ENCODE measurements at regions not wholly inside any gene's neighbourhood (a gene's known extent, or its start where the extent isn't known, plus 50 kb on each side); places are given as distances from the start of the nearest gene placed in this dataset.

DNA sequence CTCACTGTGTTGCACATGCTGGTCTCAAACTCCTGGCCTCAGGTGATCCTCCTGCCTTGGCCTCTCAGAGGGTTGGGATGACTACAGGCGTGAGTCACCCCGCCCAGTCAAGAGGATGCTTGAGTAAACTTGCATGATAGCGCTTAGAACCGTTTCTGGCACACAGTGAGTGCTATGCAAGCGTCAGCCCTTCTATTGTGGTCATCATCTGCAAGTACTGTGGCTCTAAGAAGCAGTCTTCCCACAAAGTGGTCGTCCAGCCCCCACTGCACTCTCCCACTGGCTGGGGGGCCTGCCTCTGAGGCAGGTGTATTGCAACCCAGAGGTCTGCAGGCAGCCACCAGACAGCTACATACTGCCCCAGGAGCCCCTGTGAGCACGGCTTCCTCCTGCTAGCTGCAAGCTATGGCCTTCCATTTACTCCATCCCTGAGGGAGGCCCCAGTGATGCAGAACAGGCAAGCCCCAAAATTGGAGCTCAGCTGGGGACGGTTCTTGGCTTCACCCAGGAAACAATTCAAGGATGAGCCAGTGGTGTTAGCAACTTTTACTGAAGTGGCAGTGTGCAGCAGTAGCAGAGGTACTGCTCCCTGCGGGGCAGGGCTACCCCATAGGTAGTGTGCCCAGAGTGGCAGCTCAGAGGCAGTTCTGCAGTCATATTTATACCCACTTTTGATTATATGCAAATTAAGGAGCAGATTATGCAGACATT, 95.4 kb downstream of the LSM3 start:
- Histone ChIP-seq H3K4me3 (ENCODE audit: low read length) (no peak overlapping the region), H3K27ac (ENCODE audit: low read depth, low read length) (no peak overlapping the region), H3K9me3 (ENCODE audit: control insufficient read depth in 2 of 3, low read length in 3 of 3) (no peaks in the 10 kb centered on the region), H3K36me3 (ENCODE audit: control insufficient read depth in 2 of 3, insufficient read depth in 3 of 3, low read length in 3 of 3) (no peaks in the 10 kb centered on the region), H3K4me1 (ENCODE audit: control insufficient read depth in 2 of 2, insufficient read depth in 2 of 2, low read length in 2 of 2) (no peaks in the 10 kb centered on the region), H3K27me3 (ENCODE audit: control insufficient read depth in 2 of 2, insufficient read depth in 2 of 2, low read length in 2 of 2) (no peaks in the 10 kb centered on the region)
- Mint-ChIP-seq H3K4me1 (no peaks in the 10 kb centered on the region), H3K27me3 (peaks cover 0 to 10% (median 4%) of the 10 kb centered on the region in 5 donors), H3K9me3 (no peaks in the 10 kb centered on the region), H3K4me3 (no peak overlapping the region), H3K36me3 (no peaks in the 10 kb centered on the region), H3K27ac (no peak overlapping the region)
- CTCF ChIA-PET: no interaction called here
- ATAC-seq: no peak
- intact Hi-C loops (cut with micrococcal nuclease): no loop called here
- DNase-seq: no peak
- POLR2A ChIA-PET: no interaction called here

DNA sequence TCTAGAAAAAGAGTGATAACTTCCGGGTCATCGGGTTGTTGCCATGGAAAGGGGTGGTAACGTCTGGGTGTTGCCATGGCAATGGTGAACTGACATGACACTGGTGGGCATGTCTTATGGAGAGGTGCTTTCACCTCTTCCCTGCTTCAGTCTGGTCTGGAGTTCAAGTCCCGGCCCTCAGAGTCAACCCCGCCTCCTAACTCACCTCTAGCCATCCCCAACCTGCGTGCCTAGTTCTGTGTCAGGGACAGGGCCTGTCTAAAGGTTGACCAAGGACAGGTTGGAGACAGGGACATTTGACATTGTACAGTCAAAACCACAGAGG, 96.0 kb downstream of the LSM3 start:
- POLR2A ChIA-PET: no interaction called here

GRCh38 chr3:14274999-14275961, 96.7 kb downstream of the LSM3 start:
- H3K9me3 Mint-ChIP-seq: no peaks in the 10 kb centered on the region
- intact Hi-C loops (cut with micrococcal nuclease): loop anchor here in 1 of 2 donors (5.0 kb wide), 1 partner anchor 192 kb away; no protein-coding TSS in a partner anchor
- Histone ChIP-seq H3K36me3 (ENCODE audit: control insufficient read depth in 2 of 3, insufficient read depth in 3 of 3, low read length in 3 of 3) (no peaks in the 10 kb centered on the region), H3K9me3 (ENCODE audit: control insufficient read depth in 2 of 3, low read length in 3 of 3) (no peaks in the 10 kb centered on the region), H3K4me1 (ENCODE audit: control insufficient read depth in 2 of 2, insufficient read depth in 2 of 2, low read length in 2 of 2) (no peaks in the 10 kb centered on the region), H3K27ac (ENCODE audit: low read depth, low read length) (no peak overlapping the region), H3K27me3 (ENCODE audit: control insufficient read depth in 2 of 2, insufficient read depth in 2 of 2, low read length in 2 of 2) (no peaks in the 10 kb centered on the region), H3K4me3 (ENCODE audit: low read length) (no peak overlapping the region)
- CTCF ChIA-PET: interaction anchor here (0.6 kb wide), 1 partner anchor 324 kb away, joined by 3 read pairs; no protein-coding TSS in a partner anchor
- no peak for ATAC-seq
- peaks cover 0 to 10% (median under 1%) of the 10 kb centered on the region in 5 donors for H3K27me3 Mint-ChIP-seq
- H3K36me3 Mint-ChIP-seq: no peaks in the 10 kb centered on the region
- no peaks in the 10 kb centered on the region for H3K4me1 Mint-ChIP-seq
- DNase-seq: no peak
- H3K4me3 Mint-ChIP-seq: no peak overlapping the region
- POLR2A ChIA-PET: no interaction called here
- no peak overlapping the region for H3K27ac Mint-ChIP-seq

More for the DNA sequence above, 96.0 kb downstream of the LSM3 start:
- Mint-ChIP-seq H3K9me3 (no peaks in the 10 kb centered on the region), H3K4me3 (no peak overlapping the region), H3K4me1 (no peaks in the 10 kb centered on the region), H3K27ac (no peak overlapping the region), H3K27me3 (peaks cover 0 to 10% (median 4%) of the 10 kb centered on the region in 5 donors), H3K36me3 (no peaks in the 10 kb centered on the region)
- DNase-seq (no peak), ATAC-seq (no peak)
- Histone ChIP-seq H3K27me3 (ENCODE audit: control insufficient read depth in 2 of 2, insufficient read depth in 2 of 2, low read length in 2 of 2) (no peaks in the 10 kb centered on the region), H3K4me3 (ENCODE audit: low read length) (no peak overlapping the region), H3K36me3 (ENCODE audit: control insufficient read depth in 2 of 3, insufficient read depth in 3 of 3, low read length in 3 of 3) (no peaks in the 10 kb centered on the region), H3K4me1 (ENCODE audit: control insufficient read depth in 2 of 2, insufficient read depth in 2 of 2, low read length in 2 of 2) (no peaks in the 10 kb centered on the region), H3K9me3 (ENCODE audit: control insufficient read depth in 2 of 3, low read length in 3 of 3) (no peaks in the 10 kb centered on the region), H3K27ac (ENCODE audit: low read depth, low read length) (no peak overlapping the region)
- CTCF ChIA-PET: no interaction called here
- intact Hi-C loops (cut with micrococcal nuclease): no loop called here

DNA sequence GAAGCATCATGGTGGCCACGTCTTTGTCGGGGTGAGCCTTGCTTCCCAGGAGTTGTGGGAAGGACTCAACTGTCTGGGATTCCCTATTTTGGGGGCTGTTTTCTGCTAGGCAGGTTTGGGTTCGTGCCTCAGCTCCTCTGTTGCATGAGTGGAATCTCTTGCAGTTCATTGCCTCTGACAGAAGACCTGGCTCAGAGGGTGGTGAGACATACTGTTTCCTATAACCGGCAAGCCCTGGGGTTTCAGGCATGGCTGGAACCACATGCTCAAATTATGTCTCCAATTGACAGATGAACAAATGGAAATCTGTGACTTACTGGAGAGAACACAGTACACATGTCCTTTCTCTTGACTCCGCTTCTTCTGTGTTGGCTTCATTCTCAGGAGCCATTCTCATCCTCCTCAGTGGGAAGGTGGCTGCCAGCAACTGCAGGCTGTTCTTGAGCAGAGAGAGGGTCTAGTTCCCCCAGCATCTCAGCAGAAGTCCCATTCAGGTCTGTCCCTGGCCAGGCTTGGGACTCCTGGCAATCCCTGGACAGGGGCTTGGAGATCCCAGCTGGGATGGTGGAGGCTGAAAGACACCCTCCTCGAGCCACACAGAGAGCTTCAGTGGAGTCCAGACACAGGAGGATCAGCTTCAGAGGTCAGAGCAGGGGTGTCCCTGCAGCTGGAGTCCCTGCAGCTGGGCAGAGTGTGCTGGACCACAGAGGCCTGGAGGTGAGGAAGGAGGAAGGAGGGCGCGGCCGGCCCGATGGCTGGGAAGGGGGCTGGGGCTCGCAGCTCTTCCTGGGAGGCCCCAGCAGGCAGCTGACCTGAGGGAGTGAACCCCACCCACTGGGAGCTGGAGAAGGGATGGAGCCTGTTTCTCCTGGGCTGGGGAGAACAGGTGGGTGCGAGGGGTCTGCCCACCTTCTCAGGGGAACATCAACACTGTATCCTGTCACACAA, 97.6 kb downstream of the LSM3 start:
- Mint-ChIP-seq H3K36me3 (no peaks in the 10 kb centered on the region), H3K27me3 (peaks cover 0 to 10% (median 2%) of the 10 kb centered on the region in 5 donors), H3K27ac (no peak overlapping the region), H3K9me3 (no peaks in the 10 kb centered on the region), H3K4me1 (no peaks in the 10 kb centered on the region), H3K4me3 (no peak overlapping the region)
- Histone ChIP-seq H3K9me3 (ENCODE audit: control insufficient read depth in 2 of 3, low read length in 3 of 3) (no peaks in the 10 kb centered on the region), H3K4me3 (ENCODE audit: low read length) (no peak overlapping the region), H3K27ac (ENCODE audit: low read depth, low read length) (no peak overlapping the region), H3K27me3 (ENCODE audit: control insufficient read depth in 2 of 2, insufficient read depth in 2 of 2, low read length in 2 of 2) (no peaks in the 10 kb centered on the region), H3K4me1 (ENCODE audit: control insufficient read depth in 2 of 2, insufficient read depth in 2 of 2, low read length in 2 of 2) (no peaks in the 10 kb centered on the region), H3K36me3 (ENCODE audit: control insufficient read depth in 2 of 3, insufficient read depth in 3 of 3, low read length in 3 of 3) (no peaks in the 10 kb centered on the region)
- ChIA-PET POLR2A (no interaction called here), CTCF (no interaction called here)
- intact Hi-C loops (cut with micrococcal nuclease): loop anchor here in 1 of 2 donors (5.0 kb wide), 1 partner anchor 191 kb away; no protein-coding TSS in a partner anchor
- no peak for DNase-seq
- ATAC-seq: no peak

GRCh38 chr3:14277557-14277956, 98.9 kb downstream of the LSM3 start:
- Histone ChIP-seq H3K36me3 (ENCODE audit: control insufficient read depth in 2 of 3, insufficient read depth in 3 of 3, low read length in 3 of 3) (no peaks in the 10 kb centered on the region), H3K4me1 (ENCODE audit: control insufficient read depth in 2 of 2, insufficient read depth in 2 of 2, low read length in 2 of 2) (no peaks in the 10 kb centered on the region), H3K4me3 (ENCODE audit: low read length) (no peak overlapping the region), H3K9me3 (ENCODE audit: control insufficient read depth in 2 of 3, low read length in 3 of 3) (no peaks in the 10 kb centered on the region), H3K27me3 (ENCODE audit: control insufficient read depth in 2 of 2, insufficient read depth in 2 of 2, low read length in 2 of 2) (no peaks in the 10 kb centered on the region), H3K27ac (ENCODE audit: low read depth, low read length) (no peak overlapping the region)
- POLR2A ChIA-PET: no interaction called here
- Mint-ChIP-seq H3K9me3 (no peaks in the 10 kb centered on the region), H3K27me3 (peaks cover 0 to 10% (median 0%) of the 10 kb centered on the region in 5 donors), H3K36me3 (no peaks in the 10 kb centered on the region), H3K27ac (no peak overlapping the region), H3K4me1 (no peaks in the 10 kb centered on the region), H3K4me3 (no peak overlapping the region)
- CTCF ChIA-PET: interaction anchor here (0.6 kb wide), 1 partner anchor 231 kb away, joined by 3 read pairs; no protein-coding TSS in a partner anchor
- DNase-seq (no peak), ATAC-seq (no peak)
- intact Hi-C loops (cut with micrococcal nuclease): loop anchor here in 1 of 2 donors (5.0 kb wide), 1 partner anchor 190 kb away; no protein-coding TSS in a partner anchor

GRCh38 chr3:14278265-14278798, 99.7 kb downstream of the LSM3 start:
- no peaks in the 10 kb centered on the region for H3K36me3 Mint-ChIP-seq
- DNase-seq (no peak), ATAC-seq (no peak)
- intact Hi-C loops (cut with micrococcal nuclease): loop anchor here in 1 of 2 donors (5.0 kb wide), 1 partner anchor 189 kb away; no protein-coding TSS in a partner anchor
- no peaks in the 10 kb centered on the region for H3K9me3 ChIP-seq (ENCODE audit: control insufficient read depth in 2 of 3, low read length in 3 of 3)
- H3K36me3 ChIP-seq (ENCODE audit: control insufficient read depth in 2 of 3, insufficient read depth in 3 of 3, low read length in 3 of 3): no peaks in the 10 kb centered on the region
- no peak overlapping the region for H3K4me3 Mint-ChIP-seq
- H3K9me3 Mint-ChIP-seq: no peaks in the 10 kb centered on the region
- no peaks in the 10 kb centered on the region for H3K27me3 ChIP-seq (ENCODE audit: control insufficient read depth in 2 of 2, insufficient read depth in 2 of 2, low read length in 2 of 2)
- no peak overlapping the region for H3K4me3 ChIP-seq (ENCODE audit: low read length)
- H3K27ac ChIP-seq (ENCODE audit: low read depth, low read length): no peak overlapping the region
- peak overlapping the region in 1 of 9 donors; percentile 42 for H3K27ac Mint-ChIP-seq
- POLR2A ChIA-PET: no interaction called here
- no peaks in the 10 kb centered on the region for H3K4me1 Mint-ChIP-seq
- H3K27me3 Mint-ChIP-seq: peaks cover 0 to 10% (median 0%) of the 10 kb centered on the region in 5 donors
- H3K4me1 ChIP-seq (ENCODE audit: control insufficient read depth in 2 of 2, insufficient read depth in 2 of 2, low read length in 2 of 2): no peaks in the 10 kb centered on the region
- CTCF ChIA-PET: no interaction called here
